IgD-negative memory B cell (primary cell): ENCODE measurements at regions not wholly inside any gene's neighbourhood (a gene's known extent, or its start where the extent isn't known, plus 50 kb on each side); places are given as distances from the start of the nearest gene placed in this dataset.

Source experiments
- H3K27ac Mint-ChIP-seq, 3 donors: one replicate each; pipeline ENCODE4 v1.8.0; 2020 to 2022; ENCODE audit warnings: mild to moderate bottlenecking in 3 of 3, mixed read lengths in 3 of 3, moderate library complexity in 1 of 3
- H3K27me3 Mint-ChIP-seq: one replicate; pipeline ENCODE4 v1.8.0; 2021; ENCODE audit warnings: mixed read lengths
- H3K36me3 Mint-ChIP-seq: one replicate; pipeline ENCODE4 v1.8.0; 2020; ENCODE audit warnings: mild to moderate bottlenecking, mixed read lengths
- H3K4me1 Mint-ChIP-seq, 3 donors: one replicate each; pipeline ENCODE4 v1.8.0; 2020 to 2022; ENCODE audit warnings: mixed read lengths in 3 of 3, mild to moderate bottlenecking in 1 of 3
- H3K4me3 Mint-ChIP-seq, 4 donors: one replicate each; pipeline ENCODE4 v1.8.0; 2020 to 2022; ENCODE audit warnings: mild to moderate bottlenecking in 4 of 4, mixed read lengths in 4 of 4, moderate library complexity in 3 of 4
- H3K9me3 Mint-ChIP-seq, 3 donors: one replicate each; pipeline ENCODE4 v1.8.0; 2020 to 2021; ENCODE audit warnings: mixed read lengths in 3 of 3, mild to moderate bottlenecking in 1 of 3

- H3K4me1 Mint-ChIP-seq: no peaks in the 10 kb centered on the region
- peaks cover 1% of the 10 kb centered on the region for H3K27me3 Mint-ChIP-seq
- no peaks in the 10 kb centered on the region for H3K36me3 Mint-ChIP-seq
- no peak overlapping the region for H3K27ac Mint-ChIP-seq
- no peaks in the 10 kb centered on the region for H3K9me3 Mint-ChIP-seq
- H3K4me3 Mint-ChIP-seq: no peak overlapping the region
These were observed 385.4 kb downstream of the SOX11 start for GRCh38 chr2:6077585-6077984.

GRCh38 chr2:6078414-6078813 lies 386.2 kb downstream of the SOX11 start:
- no peak overlapping the region for H3K27ac Mint-ChIP-seq
- peaks cover 0 to 2% (median 0%) of the 10 kb centered on the region in 3 donors for H3K9me3 Mint-ChIP-seq
- peaks cover 2% of the 10 kb centered on the region for H3K36me3 Mint-ChIP-seq
- no peak overlapping the region for H3K4me3 Mint-ChIP-seq
- peaks cover 1% of the 10 kb centered on the region for H3K27me3 Mint-ChIP-seq
- H3K4me1 Mint-ChIP-seq: peaks cover 0 to 2% (median 0%) of the 10 kb centered on the region in 3 donors

GRCh38 chr2:6079405-6079804 lies 387.2 kb downstream of the SOX11 start:
- H3K9me3 Mint-ChIP-seq: peaks cover 0 to 2% (median 0%) of the 10 kb centered on the region in 3 donors
- peaks cover 2% of the 10 kb centered on the region for H3K36me3 Mint-ChIP-seq
- peaks cover 1% of the 10 kb centered on the region for H3K27me3 Mint-ChIP-seq
- H3K27ac Mint-ChIP-seq: no peak overlapping the region
- H3K4me3 Mint-ChIP-seq: no peak overlapping the region
- peaks cover 0 to 2% (median 0%) of the 10 kb centered on the region in 3 donors for H3K4me1 Mint-ChIP-seq

GRCh38 chr2:6080932-6081753 lies 389.0 kb downstream of the SOX11 start:
- H3K9me3 Mint-ChIP-seq: peaks cover 0 to 2% (median 0%) of the 10 kb centered on the region in 3 donors
- peaks cover 0 to 2% (median 0%) of the 10 kb centered on the region in 3 donors for H3K4me1 Mint-ChIP-seq
- H3K4me3 Mint-ChIP-seq: no peak overlapping the region
- H3K27ac Mint-ChIP-seq: no peak overlapping the region
- peaks cover 2% of the 10 kb centered on the region for H3K36me3 Mint-ChIP-seq
- H3K27me3 Mint-ChIP-seq: peaks cover 1% of the 10 kb centered on the region

- Mint-ChIP-seq H3K27me3 (peaks cover 1% of the 10 kb centered on the region), H3K36me3 (peaks cover 2% of the 10 kb centered on the region), H3K4me1 (peaks cover 0 to 2% (median 0%) of the 10 kb centered on the region in 3 donors), H3K27ac (no peak overlapping the region), H3K4me3 (no peak overlapping the region), H3K9me3 (peaks cover 0 to 2% (median under 1%) of the 10 kb centered on the region in 3 donors)
These were observed 389.9 kb downstream of the SOX11 start for GRCh38 chr2:6081955-6082624.

- Mint-ChIP-seq H3K36me3 (peaks cover 2% of the 10 kb centered on the region), H3K27ac (no peak overlapping the region), H3K9me3 (peaks cover 0 to 3% (median 2%) of the 10 kb centered on the region in 3 donors), H3K4me3 (no peak overlapping the region), H3K4me1 (peaks cover 0 to 2% (median 0%) of the 10 kb centered on the region in 3 donors), H3K27me3 (peaks cover 1% of the 10 kb centered on the region)
These were observed 390.4 kb downstream of the SOX11 start for GRCh38 chr2:6082625-6083018.

- peaks cover 0 to 2% (median 0%) of the 10 kb centered on the region in 3 donors for H3K4me1 Mint-ChIP-seq
- H3K9me3 Mint-ChIP-seq: peaks cover 0 to 3% (median 2%) of the 10 kb centered on the region in 3 donors
- peaks cover 1% of the 10 kb centered on the region for H3K27me3 Mint-ChIP-seq
- no peak overlapping the region for H3K27ac Mint-ChIP-seq
- peaks cover 2% of the 10 kb centered on the region for H3K36me3 Mint-ChIP-seq
- H3K4me3 Mint-ChIP-seq: no peak overlapping the region
These were observed 391.0 kb downstream of the SOX11 start for GRCh38 chr2:6083136-6083535.

GRCh38 chr2:6089474-6089873 lies 397.3 kb downstream of the SOX11 start:
- no peaks in the 10 kb centered on the region for H3K36me3 Mint-ChIP-seq
- H3K27ac Mint-ChIP-seq: no peak overlapping the region
- H3K27me3 Mint-ChIP-seq: no peaks in the 10 kb centered on the region
- no peak overlapping the region for H3K4me3 Mint-ChIP-seq
- H3K9me3 Mint-ChIP-seq: peaks cover 0 to 6% (median 0%) of the 10 kb centered on the region in 3 donors
- peaks cover 0 to 1% (median 0%) of the 10 kb centered on the region in 3 donors for H3K4me1 Mint-ChIP-seq

GRCh38 chr2:6103372-6103771 lies 411.2 kb downstream of the SOX11 start:
- Mint-ChIP-seq H3K27me3 (peaks cover 3% of the 10 kb centered on the region), H3K4me1 (peaks cover 0 to 5% (median 4%) of the 10 kb centered on the region in 3 donors), H3K27ac (no peak overlapping the region), H3K36me3 (peaks cover 2% of the 10 kb centered on the region), H3K9me3 (peaks cover 0 to 1% (median 0%) of the 10 kb centered on the region in 3 donors), H3K4me3 (no peak overlapping the region)

- peaks cover 0 to 5% (median 4%) of the 10 kb centered on the region in 3 donors for H3K4me1 Mint-ChIP-seq
- H3K27me3 Mint-ChIP-seq: peaks cover 3% of the 10 kb centered on the region
- no peak overlapping the region for H3K27ac Mint-ChIP-seq
- H3K9me3 Mint-ChIP-seq: peaks cover 0 to 1% (median 0%) of the 10 kb centered on the region in 3 donors
- no peak overlapping the region for H3K4me3 Mint-ChIP-seq
- peaks cover 2% of the 10 kb centered on the region for H3K36me3 Mint-ChIP-seq
These were observed 411.8 kb downstream of the SOX11 start for GRCh38 chr2:6103949-6104348.

- H3K4me3 Mint-ChIP-seq: no peak overlapping the region
- peaks cover 3% of the 10 kb centered on the region for H3K27me3 Mint-ChIP-seq
- no peaks in the 10 kb centered on the region for H3K36me3 Mint-ChIP-seq
- peaks cover 0 to 7% (median 4%) of the 10 kb centered on the region in 3 donors for H3K4me1 Mint-ChIP-seq
- no peak overlapping the region for H3K27ac Mint-ChIP-seq
- peaks cover 0 to 3% (median 0%) of the 10 kb centered on the region in 3 donors for H3K9me3 Mint-ChIP-seq
These were observed 415.1 kb downstream of the SOX11 start for GRCh38 chr2:6107290-6107689.

- H3K4me3 Mint-ChIP-seq: no peak overlapping the region
- peaks cover 3% of the 10 kb centered on the region for H3K27me3 Mint-ChIP-seq
- no peaks in the 10 kb centered on the region for H3K36me3 Mint-ChIP-seq
- peaks cover 0 to 2% (median 0%) of the 10 kb centered on the region in 3 donors for H3K4me1 Mint-ChIP-seq
- H3K9me3 Mint-ChIP-seq: peaks cover 0 to 2% (median 0%) of the 10 kb centered on the region in 3 donors
- H3K27ac Mint-ChIP-seq: no peak overlapping the region
These were observed 417.6 kb downstream of the SOX11 start for GRCh38 chr2:6109831-6110230.

- Mint-ChIP-seq H3K27me3 (no peaks in the 10 kb centered on the region), H3K9me3 (peaks cover 0 to 2% (median 0%) of the 10 kb centered on the region in 3 donors), H3K27ac (no peak overlapping the region), H3K4me3 (no peak overlapping the region), H3K4me1 (peaks cover 0 to 2% (median 0%) of the 10 kb centered on the region in 3 donors), H3K36me3 (no peaks in the 10 kb centered on the region)
These were observed 419.6 kb downstream of the SOX11 start for GRCh38 chr2:6111781-6112261.

- no peak overlapping the region for H3K4me3 Mint-ChIP-seq
- H3K27me3 Mint-ChIP-seq: no peaks in the 10 kb centered on the region
- no peaks in the 10 kb centered on the region for H3K36me3 Mint-ChIP-seq
- H3K27ac Mint-ChIP-seq: no peak overlapping the region
- H3K4me1 Mint-ChIP-seq: peaks cover 0 to 2% (median 0%) of the 10 kb centered on the region in 3 donors
- peaks cover 0 to 2% (median 0%) of the 10 kb centered on the region in 3 donors for H3K9me3 Mint-ChIP-seq
These were observed 421.6 kb downstream of the SOX11 start for GRCh38 chr2:6113786-6114185.

GRCh38 chr2:6127718-6128117 lies 435.5 kb downstream of the SOX11 start:
- H3K9me3 Mint-ChIP-seq: no peaks in the 10 kb centered on the region
- H3K4me3 Mint-ChIP-seq: no peak overlapping the region
- no peaks in the 10 kb centered on the region for H3K4me1 Mint-ChIP-seq
- no peaks in the 10 kb centered on the region for H3K27me3 Mint-ChIP-seq
- no peaks in the 10 kb centered on the region for H3K36me3 Mint-ChIP-seq
- H3K27ac Mint-ChIP-seq: no peak overlapping the region
